PC-3 (cell line): ENCODE measurements at regions not wholly inside any gene's neighbourhood (a gene's known extent, or its start where the extent isn't known, plus 50 kb on each side); places are given as distances from the start of the nearest gene placed in this dataset.
"Not testable (repeated sequence)": the region's sequence is repeated elsewhere in the genome, so short reads cannot be mapped to it uniquely, and the experiment has no call there.

ENCODE experiments used
- CTCF ChIP-seq: fragments of 300-600 bp; sonication (generic); conservative IDR thresholded peaks from 2 replicates; pipeline ENCODE4 v1.5.1; 2017; ENCODE audit warnings: antibody characterized with exemption, low read depth, mild to moderate bottlenecking, low read length
- EZH2 ChIP-seq: fragments of 300-600 bp; sonication (generic); IDR thresholded peaks from one replicate; pipeline ENCODE4 v1.6.1; 2017; ENCODE audit warnings: antibody characterized with exemption, mild to moderate bottlenecking, low read length; ENCODE audit not compliant: unreplicated experiment

- not testable (repeated sequence) for TF ChIP-seq CTCF, EZH2
These were observed 202.8 kb upstream of the C1QTNF3 start for GRCh38 chr5:34245813-34246212.
